ENCODE measurements at regions not wholly inside any gene's neighbourhood (a gene's known extent, or its start where the extent isn't known, plus 50 kb on each side); places are given as distances from the start of the nearest gene placed in this dataset.

DNA sequence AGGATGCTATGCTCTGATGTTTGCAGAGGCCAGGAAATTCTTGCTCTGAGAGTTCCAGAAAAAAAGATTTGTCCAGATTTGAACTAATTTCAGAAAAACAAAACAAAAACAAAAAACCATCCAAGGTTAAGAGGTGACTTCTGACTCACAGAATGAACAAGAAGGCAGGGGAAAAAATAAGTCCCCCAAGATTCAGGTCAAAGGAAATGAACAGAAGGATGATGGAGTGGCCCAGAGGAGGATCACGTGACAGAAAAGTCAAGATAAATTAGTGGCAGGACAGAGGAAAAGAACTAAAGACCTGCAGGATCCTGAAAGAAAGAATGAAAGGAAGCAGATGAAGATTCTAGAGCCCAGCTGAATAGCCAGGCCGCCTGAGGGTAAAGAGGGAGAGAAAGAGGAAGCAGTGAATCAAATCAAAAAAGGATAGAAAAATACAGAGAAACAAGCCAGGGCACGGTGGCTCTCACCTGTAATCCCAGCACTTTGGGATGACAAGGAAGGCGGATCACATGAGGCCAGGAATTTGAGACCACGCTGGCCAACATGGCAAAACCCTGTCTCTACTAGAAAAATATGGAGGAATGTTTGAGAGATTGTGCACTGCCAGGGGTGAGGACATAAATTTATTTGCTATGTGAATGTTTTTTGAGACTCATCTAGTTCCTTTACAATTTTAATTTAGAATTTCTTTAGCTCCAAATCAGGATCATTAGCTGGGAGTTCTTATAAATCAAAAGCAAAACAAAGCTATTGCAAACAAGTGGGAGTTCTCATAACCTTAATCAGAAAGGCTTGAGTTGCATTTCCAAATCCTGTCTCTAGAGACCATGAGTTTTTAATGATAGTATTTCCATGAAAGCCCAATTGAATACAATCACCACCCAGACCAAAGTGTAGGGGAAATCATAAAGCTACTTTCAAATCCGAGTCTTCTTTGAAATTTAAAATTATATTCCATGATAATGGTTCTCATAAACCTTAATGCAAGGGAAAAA is 217.1 kb upstream of the PLEKHG7 start:
- ATAC-seq = peak in 2 of 4 donors; percentile 32 to 42

DNA sequence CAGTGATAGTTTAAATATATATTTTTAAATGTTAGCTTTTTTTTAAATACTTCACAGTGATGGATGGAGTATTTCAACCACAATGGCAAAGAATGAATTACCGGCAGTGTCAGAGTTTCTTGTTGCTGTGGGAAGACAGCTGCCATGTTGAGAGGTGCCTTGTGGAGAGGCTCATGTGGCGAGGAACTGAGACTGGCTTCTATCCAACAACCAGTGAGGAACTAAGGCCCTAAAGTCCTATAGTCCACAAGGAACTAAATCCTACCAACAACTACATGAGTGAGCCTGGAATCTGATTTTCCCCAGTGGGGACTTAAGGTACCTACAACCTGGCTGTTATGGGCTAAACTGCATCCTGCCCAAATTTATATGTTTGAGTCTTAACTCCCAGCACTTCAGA is 220.2 kb upstream of the PLEKHG7 start:
- intact Hi-C loops (cut with DNase I) = no loop called here
- H3K36me3 ChIP-seq = no peaks in the 10 kb centered on the region
- H3K9me3 ChIP-seq = no peaks in the 10 kb centered on the region
- H3K27ac ChIP-seq = no peak overlapping the region
- WGBS (ENCODE audit: insufficient coverage, low coverage, low lambda C conversion rate, missing lambda C conversion rate) = 88% methylated on average over 2 of the region's 2 CpGs
- no peak overlapping the region for H3K4me3 ChIP-seq
- H3K27me3 ChIP-seq = no peaks in the 10 kb centered on the region
- DNase-seq (no peak), ATAC-seq (peak in 3 of 4 donors; percentile 27 to 42 (median 41))
- no peak for TF ChIP-seq POLR2A (IDR thresholded peaks at IDR 0.05)
- TF ChIP-seq, protein P1, sequence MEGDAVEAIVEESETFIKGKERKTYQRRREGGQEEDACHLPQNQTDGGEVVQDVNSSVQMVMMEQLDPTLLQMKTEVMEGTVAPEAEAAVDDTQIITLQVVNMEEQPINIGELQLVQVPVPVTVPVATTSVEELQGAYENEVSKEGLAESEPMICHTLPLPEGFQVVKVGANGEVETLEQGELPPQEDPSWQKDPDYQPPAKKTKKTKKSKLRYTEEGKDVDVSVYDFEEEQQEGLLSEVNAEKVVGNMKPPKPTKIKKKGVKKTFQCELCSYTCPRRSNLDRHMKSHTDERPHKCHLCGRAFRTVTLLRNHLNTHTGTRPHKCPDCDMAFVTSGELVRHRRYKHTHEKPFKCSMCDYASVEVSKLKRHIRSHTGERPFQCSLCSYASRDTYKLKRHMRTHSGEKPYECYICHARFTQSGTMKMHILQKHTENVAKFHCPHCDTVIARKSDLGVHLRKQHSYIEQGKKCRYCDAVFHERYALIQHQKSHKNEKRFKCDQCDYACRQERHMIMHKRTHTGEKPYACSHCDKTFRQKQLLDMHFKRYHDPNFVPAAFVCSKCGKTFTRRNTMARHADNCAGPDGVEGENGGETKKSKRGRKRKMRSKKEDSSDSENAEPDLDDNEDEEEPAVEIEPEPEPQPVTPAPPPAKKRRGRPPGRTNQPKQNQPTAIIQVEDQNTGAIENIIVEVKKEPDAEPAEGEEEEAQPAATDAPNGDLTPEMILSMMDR (IDR thresholded peaks at IDR 0.05) = no peak
- H3K4me1 ChIP-seq = no peaks in the 10 kb centered on the region

More for the DNA sequence above, 217.1 kb upstream of the PLEKHG7 start:
- DNase-seq = no peak
- Histone ChIP-seq H3K9me3 (no peaks in the 10 kb centered on the region), H3K4me3 (no peak overlapping the region), H3K36me3 (no peaks in the 10 kb centered on the region), H3K4me1 (no peaks in the 10 kb centered on the region), H3K27ac (no peak overlapping the region), H3K27me3 (no peaks in the 10 kb centered on the region)
- intact Hi-C loops (cut with DNase I) = no loop called here
- 72% methylated on average over 6 of the region's 6 CpGs for whole genome bisulfite sequencing (ENCODE audit: insufficient coverage, low coverage, low lambda C conversion rate, missing lambda C conversion rate)
- TF ChIP-seq POLR2A (IDR thresholded peaks at IDR 0.05) = no peak
- TF ChIP-seq, protein P1 (IDR thresholded peaks at IDR 0.05) = no peak

DNA sequence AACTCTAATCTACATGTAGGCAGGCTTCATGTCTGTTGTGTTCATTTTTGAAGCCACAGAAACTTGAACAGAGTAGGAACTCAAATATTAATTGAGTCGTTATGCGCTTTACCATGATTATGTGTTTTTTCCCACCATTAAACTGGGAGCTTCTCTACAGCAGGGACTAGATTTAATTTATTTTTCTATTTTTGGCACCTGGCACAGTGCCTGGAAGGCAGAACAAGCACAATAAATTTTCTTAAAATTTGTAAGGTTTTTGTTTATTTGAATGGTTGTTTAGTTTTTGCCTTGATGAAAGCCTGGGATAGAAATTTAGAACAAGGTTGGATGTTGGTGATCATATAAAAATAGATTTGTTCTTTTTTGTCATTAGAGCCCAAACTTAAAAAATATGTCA is 221.7 kb upstream of the PLEKHG7 start:
- TF ChIP-seq, protein P1 (IDR thresholded peaks at IDR 0.05) = no peak
- TF ChIP-seq POLR2A (IDR thresholded peaks at IDR 0.05) = no peak
- DNase-seq = no peak
- intact Hi-C loops (cut with DNase I) = no loop called here

DNA sequence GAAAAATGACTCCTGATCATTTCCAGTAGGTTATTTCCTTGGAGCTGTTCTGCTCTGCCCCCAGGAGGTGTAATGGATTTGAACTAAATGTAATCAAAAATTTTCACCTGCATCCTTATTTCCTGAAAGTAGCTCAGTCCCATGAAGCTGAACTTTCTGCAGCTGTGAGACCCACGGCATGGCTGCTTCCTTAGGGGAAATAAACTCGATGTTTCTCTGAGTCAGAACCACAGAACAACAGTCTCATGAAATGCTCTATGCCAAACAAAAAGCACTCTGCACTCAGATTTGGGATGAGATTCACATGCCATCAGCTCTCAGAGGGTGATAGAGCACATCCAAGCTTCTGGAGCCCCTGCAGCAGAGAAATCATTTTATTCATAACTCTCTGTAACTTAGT is 224.1 kb upstream of the PLEKHG7 start:
- TF ChIP-seq, protein P1 (IDR thresholded peaks at IDR 0.05) = no peak
- TF ChIP-seq POLR2A (IDR thresholded peaks at IDR 0.05) = no peak
- no peak overlapping the region for H3K4me3 ChIP-seq
- no peaks in the 10 kb centered on the region for H3K4me1 ChIP-seq
- H3K27ac ChIP-seq = no peak overlapping the region
- DNase-seq (no peak), ATAC-seq (no peak)
- no peaks in the 10 kb centered on the region for H3K9me3 ChIP-seq
- intact Hi-C loops (cut with DNase I) = no loop called here
- H3K27me3 ChIP-seq = no peaks in the 10 kb centered on the region
- 73% methylated on average over 2 of the region's 2 CpGs for whole genome bisulfite sequencing (ENCODE audit: insufficient coverage, low coverage, low lambda C conversion rate, missing lambda C conversion rate)
- H3K36me3 ChIP-seq = no peaks in the 10 kb centered on the region

More for the DNA sequence above, 221.7 kb upstream of the PLEKHG7 start:
- 71% methylated on average over 2 of the region's 2 CpGs for WGBS (ENCODE audit: insufficient coverage, low coverage, low lambda C conversion rate, missing lambda C conversion rate)
- H3K27me3 ChIP-seq = no peaks in the 10 kb centered on the region
- H3K36me3 ChIP-seq = no peaks in the 10 kb centered on the region
- no peak overlapping the region for H3K27ac ChIP-seq
- no peak for ATAC-seq
- H3K4me1 ChIP-seq = no peaks in the 10 kb centered on the region
- no peaks in the 10 kb centered on the region for H3K9me3 ChIP-seq
- no peak overlapping the region for H3K4me3 ChIP-seq
